Kidney epithelial cell (primary cell): ENCODE measurements at regions not wholly inside any gene's neighbourhood (a gene's known extent, or its start where the extent isn't known, plus 50 kb on each side); places are given as distances from the start of the nearest gene placed in this dataset.
"Not testable (repeated sequence)": the region's sequence is repeated elsewhere in the genome, so short reads cannot be mapped to it uniquely, and the experiment has no call there.

Experiments
- DNase-seq: peaks from one replicate; pipeline ENCODE4 v3.0.0-alpha.2; 2010; ENCODE audit warnings: low read depth
- H3K27me3 ChIP-seq: 2 replicates; pipeline ENCODE4 v1.6.0; 2011; ENCODE audit warnings: low read length; ENCODE audit not compliant: control insufficient read depth, insufficient read depth
- H3K36me3 ChIP-seq: 2 replicates; pipeline ENCODE4 v1.5.1; 2011; ENCODE audit warnings: low read length; ENCODE audit not compliant: control insufficient read depth, insufficient read depth
- H3K4me3 ChIP-seq: 2 replicates; pipeline ENCODE4 v1.5.1; 2011; ENCODE audit warnings: low read depth, mild to moderate bottlenecking, control low read depth, low read length
- CTCF ChIP-seq: IDR thresholded peaks from 2 replicates; pipeline ENCODE4 v1.5.1; 2011; ENCODE audit warnings: mild to moderate bottlenecking, moderate library complexity, low read length, control low read depth, inconsistent platforms; ENCODE audit not compliant: insufficient read depth, poor library complexity, severe bottlenecking

DNA sequence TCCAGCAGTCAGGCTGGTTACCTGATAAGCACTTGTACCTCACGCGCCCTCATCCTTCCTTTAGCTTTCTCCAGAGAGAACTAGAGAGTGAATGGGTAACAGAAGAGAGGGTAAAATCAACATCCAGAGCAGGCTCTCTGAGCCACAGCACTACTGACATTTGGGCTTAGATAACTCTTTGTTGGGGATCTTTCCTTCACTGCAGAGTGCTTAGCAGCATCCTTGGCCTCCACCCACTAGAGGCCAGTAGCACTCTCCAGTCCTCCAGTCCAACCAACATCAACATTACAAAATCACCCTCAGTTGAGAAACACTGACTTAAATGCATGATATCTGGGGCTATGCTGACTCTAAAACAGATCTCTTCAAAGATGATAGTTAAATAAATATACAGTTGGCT is 220.7 kb downstream of the TACR3 start:
- no peak overlapping the region for H3K4me3 ChIP-seq
- no peaks in the 10 kb centered on the region for H3K27me3 ChIP-seq
- TF ChIP-seq CTCF, result no peak
- H3K36me3 ChIP-seq, result no peaks in the 10 kb centered on the region
- DNase-seq, result no peak

- DNase-seq, result peak; percentile 26
- Histone ChIP-seq H3K36me3 (no peaks in the 10 kb centered on the region), H3K27me3 (no peaks in the 10 kb centered on the region), H3K4me3 (no peak overlapping the region)
- no peak for TF ChIP-seq CTCF
Measured at GRCh38 chr4:103498161-103499070, 221.4 kb downstream of the TACR3 start.

DNA sequence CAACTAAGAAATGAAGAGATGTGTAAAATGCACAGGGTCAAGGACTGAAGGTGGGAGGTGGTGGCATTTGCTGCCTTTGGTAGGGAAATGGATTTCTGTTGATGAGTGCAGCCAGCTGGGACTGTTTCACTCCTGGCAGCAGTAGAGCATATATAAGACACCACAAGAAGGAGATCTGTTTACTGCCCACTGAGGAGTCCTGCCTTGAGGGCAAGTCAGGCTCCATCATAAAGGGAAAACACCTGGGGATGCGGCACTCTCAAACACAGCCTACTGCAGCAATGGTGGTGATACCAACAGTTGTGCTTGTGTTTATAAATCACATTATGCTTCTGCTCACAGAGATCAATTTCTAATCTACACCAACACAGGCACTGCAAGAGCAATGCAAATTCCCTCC is 222.1 kb downstream of the TACR3 start:
- no peak overlapping the region for H3K4me3 ChIP-seq
- no peaks in the 10 kb centered on the region for H3K27me3 ChIP-seq
- no peak for TF ChIP-seq CTCF
- DNase-seq, result no peak
- H3K36me3 ChIP-seq, result no peaks in the 10 kb centered on the region

DNA sequence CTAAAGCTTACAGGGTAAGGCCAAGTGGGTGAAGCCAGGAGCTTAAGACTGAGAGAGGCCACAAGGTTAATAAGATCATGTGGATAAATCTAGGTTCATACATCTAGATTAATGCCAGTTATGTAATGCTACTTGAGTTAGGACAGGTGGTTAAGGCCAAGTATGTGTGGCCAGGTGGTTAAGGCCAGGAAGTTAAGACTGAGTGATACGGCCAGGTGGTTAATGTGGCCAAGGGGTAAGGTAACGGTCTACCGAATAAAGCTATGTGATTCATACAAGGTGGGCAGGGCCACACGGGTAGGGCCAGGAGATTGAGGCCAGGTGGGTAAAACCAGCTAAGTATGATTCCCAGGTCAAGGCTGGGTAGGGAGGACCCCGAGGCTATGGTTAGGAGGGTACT is 223.0 kb downstream of the TACR3 start:
- TF ChIP-seq CTCF, result no peak
- H3K4me3 ChIP-seq, result no peak overlapping the region
- H3K36me3 ChIP-seq, result no peaks in the 10 kb centered on the region
- H3K27me3 ChIP-seq, result no peaks in the 10 kb centered on the region
- peak; percentile 2 for DNase-seq

DNA sequence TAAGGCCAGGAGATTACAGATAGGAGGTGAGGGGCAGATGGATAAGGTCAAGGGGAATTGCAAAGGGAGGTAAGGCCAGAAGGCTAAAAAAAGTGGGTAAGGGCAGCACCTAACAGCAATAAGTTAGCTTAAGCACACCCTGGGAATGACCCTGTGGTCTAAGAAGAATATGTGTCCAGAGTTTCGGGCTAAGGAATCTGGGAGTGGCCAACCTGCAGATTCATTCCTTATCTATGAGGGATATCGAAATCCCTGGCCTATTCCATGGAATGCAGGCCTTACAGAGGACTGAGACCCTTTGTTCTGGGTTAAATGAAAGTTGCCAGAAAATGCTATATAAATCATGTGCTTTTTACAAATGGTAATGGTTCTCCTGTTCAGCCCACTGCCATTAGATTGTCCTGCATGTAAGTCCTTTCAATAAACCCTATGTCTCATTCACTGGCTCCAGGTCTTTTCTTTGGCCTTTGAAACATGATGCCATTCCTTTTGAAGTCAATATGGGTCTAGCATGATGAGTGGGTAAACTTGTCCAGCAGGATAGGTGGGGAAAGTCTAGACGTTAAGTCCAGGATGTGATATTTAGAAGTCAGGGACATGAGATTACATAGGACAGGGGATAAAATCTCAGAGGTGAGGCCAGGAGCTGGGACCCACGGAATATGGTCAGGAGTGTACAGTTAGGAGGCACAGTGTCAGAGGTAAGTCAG is 226.2 kb downstream of the TACR3 start:
- Histone ChIP-seq H3K36me3 (no peaks in the 10 kb centered on the region), H3K4me3 (no peak overlapping the region), H3K27me3 (no peaks in the 10 kb centered on the region)
- no peak for DNase-seq
- no peak for TF ChIP-seq CTCF

DNA sequence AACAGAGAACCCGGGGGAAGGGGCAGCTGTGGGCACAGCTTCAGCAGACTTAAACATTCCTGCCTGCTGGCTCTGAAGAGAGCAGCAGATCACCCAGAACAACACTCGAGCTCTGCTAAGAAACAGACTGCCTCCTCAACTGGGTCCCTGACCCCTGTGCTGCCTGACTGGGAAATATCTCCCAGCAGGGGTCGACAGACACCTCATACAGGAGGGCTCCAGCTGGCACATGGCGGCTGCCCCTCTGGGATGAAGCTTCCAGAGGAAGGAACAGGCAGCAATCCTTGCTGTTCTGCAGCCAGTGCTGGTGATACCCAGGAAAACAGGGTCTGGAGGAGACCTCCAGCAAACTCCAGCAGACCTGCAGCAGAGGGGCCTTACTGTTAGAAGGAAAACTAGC is 234.5 kb downstream of the TACR3 start:
- H3K4me3 ChIP-seq, DNase-seq, H3K27me3 ChIP-seq, H3K36me3 ChIP-seq: not testable (repeated sequence)
